ENCODE measurements at regions not wholly inside any gene's neighbourhood (a gene's known extent, or its start where the extent isn't known, plus 50 kb on each side); places are given as distances from the start of the nearest gene placed in this dataset.

DNA sequence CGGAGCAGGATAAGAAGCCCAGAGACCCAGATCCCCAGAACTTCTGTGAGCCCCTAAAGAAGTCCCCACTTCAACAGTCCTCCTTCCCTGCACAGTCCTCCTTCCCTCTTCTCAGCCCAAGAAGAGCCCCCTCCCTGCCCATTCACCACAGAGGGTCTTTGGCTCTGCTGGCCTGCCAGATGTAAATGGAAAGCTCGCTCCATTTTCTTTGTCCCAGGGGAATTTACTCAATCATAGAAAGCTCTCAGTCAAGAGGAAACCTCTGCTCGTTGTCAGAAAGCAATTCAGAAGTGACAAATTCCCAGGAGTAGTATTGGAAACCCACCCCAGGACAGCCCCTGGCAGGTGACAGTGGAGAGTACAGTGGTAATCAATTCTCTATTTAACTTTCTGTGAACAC is 105.5 kb upstream of the SMAD3 start:
- TF ChIP-seq, protein P1, sequence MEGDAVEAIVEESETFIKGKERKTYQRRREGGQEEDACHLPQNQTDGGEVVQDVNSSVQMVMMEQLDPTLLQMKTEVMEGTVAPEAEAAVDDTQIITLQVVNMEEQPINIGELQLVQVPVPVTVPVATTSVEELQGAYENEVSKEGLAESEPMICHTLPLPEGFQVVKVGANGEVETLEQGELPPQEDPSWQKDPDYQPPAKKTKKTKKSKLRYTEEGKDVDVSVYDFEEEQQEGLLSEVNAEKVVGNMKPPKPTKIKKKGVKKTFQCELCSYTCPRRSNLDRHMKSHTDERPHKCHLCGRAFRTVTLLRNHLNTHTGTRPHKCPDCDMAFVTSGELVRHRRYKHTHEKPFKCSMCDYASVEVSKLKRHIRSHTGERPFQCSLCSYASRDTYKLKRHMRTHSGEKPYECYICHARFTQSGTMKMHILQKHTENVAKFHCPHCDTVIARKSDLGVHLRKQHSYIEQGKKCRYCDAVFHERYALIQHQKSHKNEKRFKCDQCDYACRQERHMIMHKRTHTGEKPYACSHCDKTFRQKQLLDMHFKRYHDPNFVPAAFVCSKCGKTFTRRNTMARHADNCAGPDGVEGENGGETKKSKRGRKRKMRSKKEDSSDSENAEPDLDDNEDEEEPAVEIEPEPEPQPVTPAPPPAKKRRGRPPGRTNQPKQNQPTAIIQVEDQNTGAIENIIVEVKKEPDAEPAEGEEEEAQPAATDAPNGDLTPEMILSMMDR (IDR thresholded peaks at IDR 0.05; ENCODE audit: low read depth, low read length) = no peak
- no peaks in the 10 kb centered on the region for H3K9me3 ChIP-seq
- no peaks in the 10 kb centered on the region for H3K27me3 ChIP-seq
- H3K4me1 ChIP-seq = no peaks in the 10 kb centered on the region
- no peaks in the 10 kb centered on the region for H3K36me3 ChIP-seq
- H3K4me3 ChIP-seq (ENCODE audit: low read depth, low read length) = no peak overlapping the region
- no peak for DNase-seq

GRCh38 chr15:66960519-66960918 is 104.9 kb upstream of the SMAD3 start:
- H3K36me3 ChIP-seq = no peaks in the 10 kb centered on the region
- no peaks in the 10 kb centered on the region for H3K4me1 ChIP-seq
- H3K27me3 ChIP-seq = no peaks in the 10 kb centered on the region
- H3K4me3 ChIP-seq (ENCODE audit: low read depth, low read length) = no peak overlapping the region
- TF ChIP-seq, protein P1 (IDR thresholded peaks at IDR 0.05; ENCODE audit: low read depth, low read length) = no peak
- no peak for DNase-seq
- no peaks in the 10 kb centered on the region for H3K9me3 ChIP-seq

- TF ChIP-seq, protein P1 (IDR thresholded peaks at IDR 0.05; ENCODE audit: low read depth, low read length) = no peak
- no peaks in the 10 kb centered on the region for H3K36me3 ChIP-seq
- H3K4me1 ChIP-seq = no peaks in the 10 kb centered on the region
- H3K4me3 ChIP-seq (ENCODE audit: low read depth, low read length) = no peak overlapping the region
- no peaks in the 10 kb centered on the region for H3K9me3 ChIP-seq
- DNase-seq = no peak
- H3K27me3 ChIP-seq = no peaks in the 10 kb centered on the region
Observed at GRCh38 chr15:66961407-66961884, 104.0 kb upstream of the SMAD3 start.

GRCh38 chr15:66961901-66962300 is 103.5 kb upstream of the SMAD3 start:
- Histone ChIP-seq H3K4me1 (no peaks in the 10 kb centered on the region), H3K9me3 (no peaks in the 10 kb centered on the region), H3K36me3 (no peaks in the 10 kb centered on the region), H3K4me3 (ENCODE audit: low read depth, low read length) (no peak overlapping the region), H3K27me3 (no peaks in the 10 kb centered on the region)
- DNase-seq = no peak
- TF ChIP-seq, protein P1 (IDR thresholded peaks at IDR 0.05; ENCODE audit: low read depth, low read length) = no peak

DNA sequence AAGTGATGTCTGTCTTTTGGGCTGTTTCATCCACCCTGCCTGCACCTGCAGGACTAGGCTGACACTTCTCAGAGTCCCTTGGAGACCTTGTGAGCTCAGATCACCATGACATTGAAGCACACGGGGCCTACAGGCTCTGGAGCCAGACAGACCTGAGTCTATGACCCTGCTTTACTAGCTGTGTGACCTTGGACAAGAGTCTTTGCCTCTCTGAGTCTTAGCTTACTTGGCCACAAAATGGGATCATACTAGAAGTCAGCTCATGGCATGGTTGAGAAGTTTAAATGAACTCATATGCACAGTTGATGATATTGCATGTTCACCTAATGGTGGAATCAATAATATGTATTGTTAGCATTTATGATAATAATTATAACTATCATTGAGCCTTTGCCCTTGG is 102.9 kb upstream of the SMAD3 start:
- TF ChIP-seq, protein P1 (IDR thresholded peaks at IDR 0.05; ENCODE audit: low read depth, low read length) = no peak
- Histone ChIP-seq H3K36me3 (no peaks in the 10 kb centered on the region), H3K27me3 (no peaks in the 10 kb centered on the region), H3K4me1 (no peaks in the 10 kb centered on the region), H3K9me3 (no peaks in the 10 kb centered on the region), H3K4me3 (ENCODE audit: low read depth, low read length) (no peak overlapping the region)
- no peak for DNase-seq

- Histone ChIP-seq H3K36me3 (no peaks in the 10 kb centered on the region), H3K9me3 (no peaks in the 10 kb centered on the region), H3K4me1 (no peaks in the 10 kb centered on the region), H3K4me3 (ENCODE audit: low read depth, low read length) (no peak overlapping the region), H3K27me3 (no peaks in the 10 kb centered on the region)
- no peak for DNase-seq
- TF ChIP-seq, protein P1 (IDR thresholded peaks at IDR 0.05; ENCODE audit: low read depth, low read length) = no peak
Observed at GRCh38 chr15:66963084-66963483, 102.3 kb upstream of the SMAD3 start.

All from BE2C (cell line).